Liver (tissue), 3 donors: ENCODE measurements at regions not wholly inside any gene's neighbourhood (a gene's known extent, or its start where the extent isn't known, plus 50 kb on each side); places are given as distances from the start of the nearest gene placed in this dataset.

Experiments used
- GABPA ChIP-seq, 2 donors: IDR thresholded peaks in 1 of 2; conservative IDR thresholded peaks in 1 of 2; 2 replicates each; pipeline ENCODE4 v1.6.1; 2016; ENCODE audit warnings: antibody characterized with exemption in 2 of 2, mild to moderate bottlenecking in 1 of 2, moderate library complexity in 1 of 2
- HNF4G ChIP-seq: IDR thresholded peaks from 2 replicates; pipeline ENCODE4 v1.6.1; 2016; ENCODE audit warnings: antibody characterized with exemption
- JUND ChIP-seq, 2 donors: IDR thresholded peaks; 2 replicates each; pipeline ENCODE4 v1.6.1; 2016; ENCODE audit warnings: antibody characterized with exemption in 2 of 2
- RAD21 ChIP-seq, 2 donors: IDR thresholded peaks; 2 replicates each; pipeline ENCODE4 v1.6.1; 2016; ENCODE audit warnings: antibody characterized with exemption in 2 of 2, mild to moderate bottlenecking in 2 of 2
- RXRA ChIP-seq, 2 donors: IDR thresholded peaks; 2 replicates each; pipeline ENCODE4 v1.6.1; 2017 to 2018; ENCODE audit warnings: antibody characterized with exemption in 2 of 2, mild to moderate bottlenecking in 1 of 2
- SP1 ChIP-seq: IDR thresholded peaks from 2 replicates; pipeline ENCODE4 v1.6.1; 2018; ENCODE audit warnings: antibody characterized with exemption, mild to moderate bottlenecking
- TAF1 ChIP-seq: conservative IDR thresholded peaks from 2 replicates; pipeline ENCODE4 v1.6.1; 2016; ENCODE audit warnings: antibody characterized with exemption, mild to moderate bottlenecking
- YY1 ChIP-seq: IDR thresholded peaks from 2 replicates; pipeline ENCODE4 v1.6.1; 2016; ENCODE audit warnings: antibody characterized with exemption, mild to moderate bottlenecking
- TF ChIP-seq, protein P1 (sequence below): fragments of 150-350 bp; IDR thresholded peaks from 2 replicates; pipeline ENCODE4 v1.5.1; 2017; ENCODE audit warnings: improper control_type of control experiment, low read depth, low read length; ENCODE audit not compliant: missing input control
- TF ChIP-seq, protein P2 (sequence below): IDR thresholded peaks from 2 replicates; pipeline ENCODE4 v1.6.1; 2016; ENCODE audit warnings: antibody characterized with exemption
- TF ChIP-seq, protein P3 (sequence below): IDR thresholded peaks from 2 replicates; pipeline ENCODE4 v1.6.1; 2016; ENCODE audit warnings: antibody characterized with exemption, mild to moderate bottlenecking
- TF ChIP-seq, protein P4 (sequence below): IDR thresholded peaks from 2 replicates; pipeline ENCODE4 v1.6.1; 2016; ENCODE audit warnings: antibody characterized with exemption
- TF ChIP-seq, protein P5 (sequence below): IDR thresholded peaks from 2 replicates; pipeline ENCODE4 v1.6.1; 2016; ENCODE audit warnings: antibody characterized with exemption
- donor health status: healthy.
- donor health status: healthy.

DNA sequence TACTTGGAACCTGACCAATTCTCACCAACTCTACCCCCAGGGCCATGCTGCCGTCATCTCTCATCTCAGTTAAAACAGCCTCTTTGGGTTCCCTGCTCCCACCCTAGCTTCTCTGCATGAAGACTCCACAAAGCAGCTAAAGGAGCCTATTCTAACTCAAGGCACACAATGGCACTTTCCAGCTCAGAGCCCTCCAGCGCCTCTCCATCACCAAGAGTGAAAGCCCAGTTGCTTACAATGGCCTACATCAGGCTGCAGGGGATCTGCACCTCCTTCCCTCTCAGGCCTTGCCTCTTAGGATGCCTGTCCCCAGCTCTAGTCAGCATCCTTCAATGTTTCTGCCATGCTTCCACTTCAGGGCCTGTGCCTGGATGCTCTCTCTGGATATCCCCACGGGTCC is 83.7 kb upstream of the GNAZ start:
- TF ChIP-seq JUND (IDR thresholded peaks at IDR 0.05): no peak
- TF ChIP-seq, protein P1, sequence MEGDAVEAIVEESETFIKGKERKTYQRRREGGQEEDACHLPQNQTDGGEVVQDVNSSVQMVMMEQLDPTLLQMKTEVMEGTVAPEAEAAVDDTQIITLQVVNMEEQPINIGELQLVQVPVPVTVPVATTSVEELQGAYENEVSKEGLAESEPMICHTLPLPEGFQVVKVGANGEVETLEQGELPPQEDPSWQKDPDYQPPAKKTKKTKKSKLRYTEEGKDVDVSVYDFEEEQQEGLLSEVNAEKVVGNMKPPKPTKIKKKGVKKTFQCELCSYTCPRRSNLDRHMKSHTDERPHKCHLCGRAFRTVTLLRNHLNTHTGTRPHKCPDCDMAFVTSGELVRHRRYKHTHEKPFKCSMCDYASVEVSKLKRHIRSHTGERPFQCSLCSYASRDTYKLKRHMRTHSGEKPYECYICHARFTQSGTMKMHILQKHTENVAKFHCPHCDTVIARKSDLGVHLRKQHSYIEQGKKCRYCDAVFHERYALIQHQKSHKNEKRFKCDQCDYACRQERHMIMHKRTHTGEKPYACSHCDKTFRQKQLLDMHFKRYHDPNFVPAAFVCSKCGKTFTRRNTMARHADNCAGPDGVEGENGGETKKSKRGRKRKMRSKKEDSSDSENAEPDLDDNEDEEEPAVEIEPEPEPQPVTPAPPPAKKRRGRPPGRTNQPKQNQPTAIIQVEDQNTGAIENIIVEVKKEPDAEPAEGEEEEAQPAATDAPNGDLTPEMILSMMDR: no peak
- no peak for TF ChIP-seq GABPA (IDR thresholded peaks at IDR 0.05 in 1 of 2, conservative IDR thresholded peaks at IDR 0.05 in 1 of 2)
- no peak for TF ChIP-seq YY1
- TF ChIP-seq, protein P2, sequence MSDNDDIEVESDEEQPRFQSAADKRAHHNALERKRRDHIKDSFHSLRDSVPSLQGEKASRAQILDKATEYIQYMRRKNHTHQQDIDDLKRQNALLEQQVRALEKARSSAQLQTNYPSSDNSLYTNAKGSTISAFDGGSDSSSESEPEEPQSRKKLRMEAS: no peak
- TF ChIP-seq SP1: no peak
- TF ChIP-seq, protein P3, sequence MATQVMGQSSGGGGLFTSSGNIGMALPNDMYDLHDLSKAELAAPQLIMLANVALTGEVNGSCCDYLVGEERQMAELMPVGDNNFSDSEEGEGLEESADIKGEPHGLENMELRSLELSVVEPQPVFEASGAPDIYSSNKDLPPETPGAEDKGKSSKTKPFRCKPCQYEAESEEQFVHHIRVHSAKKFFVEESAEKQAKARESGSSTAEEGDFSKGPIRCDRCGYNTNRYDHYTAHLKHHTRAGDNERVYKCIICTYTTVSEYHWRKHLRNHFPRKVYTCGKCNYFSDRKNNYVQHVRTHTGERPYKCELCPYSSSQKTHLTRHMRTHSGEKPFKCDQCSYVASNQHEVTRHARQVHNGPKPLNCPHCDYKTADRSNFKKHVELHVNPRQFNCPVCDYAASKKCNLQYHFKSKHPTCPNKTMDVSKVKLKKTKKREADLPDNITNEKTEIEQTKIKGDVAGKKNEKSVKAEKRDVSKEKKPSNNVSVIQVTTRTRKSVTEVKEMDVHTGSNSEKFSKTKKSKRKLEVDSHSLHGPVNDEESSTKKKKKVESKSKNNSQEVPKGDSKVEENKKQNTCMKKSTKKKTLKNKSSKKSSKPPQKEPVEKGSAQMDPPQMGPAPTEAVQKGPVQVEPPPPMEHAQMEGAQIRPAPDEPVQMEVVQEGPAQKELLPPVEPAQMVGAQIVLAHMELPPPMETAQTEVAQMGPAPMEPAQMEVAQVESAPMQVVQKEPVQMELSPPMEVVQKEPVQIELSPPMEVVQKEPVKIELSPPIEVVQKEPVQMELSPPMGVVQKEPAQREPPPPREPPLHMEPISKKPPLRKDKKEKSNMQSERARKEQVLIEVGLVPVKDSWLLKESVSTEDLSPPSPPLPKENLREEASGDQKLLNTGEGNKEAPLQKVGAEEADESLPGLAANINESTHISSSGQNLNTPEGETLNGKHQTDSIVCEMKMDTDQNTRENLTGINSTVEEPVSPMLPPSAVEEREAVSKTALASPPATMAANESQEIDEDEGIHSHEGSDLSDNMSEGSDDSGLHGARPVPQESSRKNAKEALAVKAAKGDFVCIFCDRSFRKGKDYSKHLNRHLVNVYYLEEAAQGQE: no peak
- no peak for TF ChIP-seq RAD21 (IDR thresholded peaks at IDR 0.05)
- TF ChIP-seq TAF1: no peak
- TF ChIP-seq, protein P4, sequence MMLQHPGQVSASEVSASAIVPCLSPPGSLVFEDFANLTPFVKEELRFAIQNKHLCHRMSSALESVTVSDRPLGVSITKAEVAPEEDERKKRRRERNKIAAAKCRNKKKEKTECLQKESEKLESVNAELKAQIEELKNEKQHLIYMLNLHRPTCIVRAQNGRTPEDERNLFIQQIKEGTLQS: no peak
- no peak for TF ChIP-seq RXRA (IDR thresholded peaks at IDR 0.05)
- TF ChIP-seq, protein P5, sequence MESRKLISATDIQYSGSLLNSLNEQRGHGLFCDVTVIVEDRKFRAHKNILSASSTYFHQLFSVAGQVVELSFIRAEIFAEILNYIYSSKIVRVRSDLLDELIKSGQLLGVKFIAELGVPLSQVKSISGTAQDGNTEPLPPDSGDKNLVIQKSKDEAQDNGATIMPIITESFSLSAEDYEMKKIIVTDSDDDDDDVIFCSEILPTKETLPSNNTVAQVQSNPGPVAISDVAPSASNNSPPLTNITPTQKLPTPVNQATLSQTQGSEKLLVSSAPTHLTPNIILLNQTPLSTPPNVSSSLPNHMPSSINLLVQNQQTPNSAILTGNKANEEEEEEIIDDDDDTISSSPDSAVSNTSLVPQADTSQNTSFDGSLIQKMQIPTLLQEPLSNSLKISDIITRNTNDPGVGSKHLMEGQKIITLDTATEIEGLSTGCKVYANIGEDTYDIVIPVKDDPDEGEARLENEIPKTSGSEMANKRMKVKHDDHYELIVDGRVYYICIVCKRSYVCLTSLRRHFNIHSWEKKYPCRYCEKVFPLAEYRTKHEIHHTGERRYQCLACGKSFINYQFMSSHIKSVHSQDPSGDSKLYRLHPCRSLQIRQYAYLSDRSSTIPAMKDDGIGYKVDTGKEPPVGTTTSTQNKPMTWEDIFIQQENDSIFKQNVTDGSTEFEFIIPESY: no peak
- no peak for TF ChIP-seq HNF4G
